HepG2 (cell line): ENCODE measurements at regions not wholly inside any gene's neighbourhood (a gene's known extent, or its start where the extent isn't known, plus 50 kb on each side); places are given as distances from the start of the nearest gene placed in this dataset.

Source experiments
- FOXK2 ChIP-seq: fragments of 450-650 bp; IDR thresholded peaks from 2 replicates; pipeline ENCODE4 v1.6.1; 2016
- MYC ChIP-seq: sonication (generic); formaldehyde crosslinking; IDR thresholded peaks from 2 replicates; pipeline ENCODE4 v1.9.0; 2021; ENCODE audit warnings: missing genetic modification reagents, borderline replicate concordance
- NONO ChIP-seq, 2 experiments: fragments of 450-650 bp in 1 of 2; sonication (generic) in 1 of 2; formaldehyde crosslinking in 1 of 2; IDR thresholded peaks in 1 of 2; conservative IDR thresholded peaks in 1 of 2; 2 replicates each; pipeline versions ENCODE4 v1.6.1 to v1.8.0; 2017 to 2022; ENCODE audit warnings: mild to moderate bottlenecking in 1 of 2, missing genetic modification reagents in 1 of 2, moderate library complexity in 1 of 2

GRCh38 chr14:28220391-28220790 lies 546.2 kb upstream of the FOXG1 start:
- TF ChIP-seq NONO (IDR thresholded peaks at IDR 0.05) (no peak), NONO (CRISPR knock-in tag; conservative IDR thresholded peaks at IDR 0.05) (no peak), FOXK2 (no peak), MYC (CRISPR knock-in tag) (no peak)
